ENCODE measurements at regions not wholly inside any gene's neighbourhood (a gene's known extent, or its start where the extent isn't known, plus 50 kb on each side); places are given as distances from the start of the nearest gene placed in this dataset.

DNA sequence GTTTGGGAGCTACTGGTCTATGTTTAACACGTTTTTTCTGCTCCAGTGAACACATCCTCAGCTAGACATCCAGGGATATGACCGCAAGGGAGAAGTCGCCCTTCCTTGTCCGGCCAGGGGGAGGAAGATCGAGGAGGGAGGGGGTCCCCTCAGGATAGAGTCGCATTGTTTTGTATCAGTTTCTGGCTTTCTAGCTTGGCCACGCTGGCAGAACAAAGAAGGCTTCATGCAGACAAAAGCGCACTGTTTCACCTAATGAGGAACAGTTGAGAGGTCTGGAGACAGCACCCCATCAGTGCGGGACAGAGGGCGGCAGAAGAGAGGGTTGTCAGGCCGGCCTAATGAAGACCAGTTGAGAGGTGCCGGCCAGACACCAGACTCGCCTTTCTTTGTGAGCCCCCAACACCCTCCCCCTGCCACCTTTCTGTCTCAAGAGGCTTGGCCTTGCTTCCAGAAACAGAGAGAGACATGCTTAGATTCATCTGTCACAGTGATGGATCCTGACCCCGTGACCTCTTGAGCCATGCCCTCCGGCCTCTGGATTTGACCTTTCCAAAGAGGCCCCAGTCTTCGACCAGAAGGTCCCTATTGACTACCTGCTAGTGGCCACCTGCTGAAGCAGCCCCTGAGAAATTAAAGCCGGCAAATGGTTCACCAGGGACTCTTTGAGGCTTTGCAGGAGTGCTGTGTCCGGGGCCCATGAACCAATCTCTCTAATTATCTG, 254.7 kb upstream of the TBX3 start:
- Mint-ChIP-seq H3K27ac (ENCODE audit: low read depth, unreplicated experiment) (no peak overlapping the region), H3K27me3 (ENCODE audit: insufficient read depth, unreplicated experiment) (no peaks in the 10 kb centered on the region), H3K36me3 (ENCODE audit: insufficient read depth, unreplicated experiment) (no peaks in the 10 kb centered on the region), H3K4me1 (ENCODE audit: insufficient read depth, unreplicated experiment) (peaks cover 27% of the 10 kb centered on the region), H3K9me3 (ENCODE audit: unreplicated experiment) (no peaks in the 10 kb centered on the region), H3K4me3 (ENCODE audit: unreplicated experiment) (no peak overlapping the region)
- no TSS peak for BruUV-seq (replicated peaks)
- CTCF ChIA-PET, result interaction anchor here (0.6 kb wide), 1 partner anchor 62 kb away, joined by 3 read pairs; no protein-coding TSS in a partner anchor
- TF ChIP-seq, protein P1, sequence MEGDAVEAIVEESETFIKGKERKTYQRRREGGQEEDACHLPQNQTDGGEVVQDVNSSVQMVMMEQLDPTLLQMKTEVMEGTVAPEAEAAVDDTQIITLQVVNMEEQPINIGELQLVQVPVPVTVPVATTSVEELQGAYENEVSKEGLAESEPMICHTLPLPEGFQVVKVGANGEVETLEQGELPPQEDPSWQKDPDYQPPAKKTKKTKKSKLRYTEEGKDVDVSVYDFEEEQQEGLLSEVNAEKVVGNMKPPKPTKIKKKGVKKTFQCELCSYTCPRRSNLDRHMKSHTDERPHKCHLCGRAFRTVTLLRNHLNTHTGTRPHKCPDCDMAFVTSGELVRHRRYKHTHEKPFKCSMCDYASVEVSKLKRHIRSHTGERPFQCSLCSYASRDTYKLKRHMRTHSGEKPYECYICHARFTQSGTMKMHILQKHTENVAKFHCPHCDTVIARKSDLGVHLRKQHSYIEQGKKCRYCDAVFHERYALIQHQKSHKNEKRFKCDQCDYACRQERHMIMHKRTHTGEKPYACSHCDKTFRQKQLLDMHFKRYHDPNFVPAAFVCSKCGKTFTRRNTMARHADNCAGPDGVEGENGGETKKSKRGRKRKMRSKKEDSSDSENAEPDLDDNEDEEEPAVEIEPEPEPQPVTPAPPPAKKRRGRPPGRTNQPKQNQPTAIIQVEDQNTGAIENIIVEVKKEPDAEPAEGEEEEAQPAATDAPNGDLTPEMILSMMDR (IDR thresholded peaks at IDR 0.05; ENCODE audit: unreplicated experiment), result no peak
- no peak for DNase-seq (ENCODE audit: unreplicated experiment)
- POLR2A ChIA-PET, result no interaction called here
- intact Hi-C loops (cut with micrococcal nuclease), result no loop called here

DNA sequence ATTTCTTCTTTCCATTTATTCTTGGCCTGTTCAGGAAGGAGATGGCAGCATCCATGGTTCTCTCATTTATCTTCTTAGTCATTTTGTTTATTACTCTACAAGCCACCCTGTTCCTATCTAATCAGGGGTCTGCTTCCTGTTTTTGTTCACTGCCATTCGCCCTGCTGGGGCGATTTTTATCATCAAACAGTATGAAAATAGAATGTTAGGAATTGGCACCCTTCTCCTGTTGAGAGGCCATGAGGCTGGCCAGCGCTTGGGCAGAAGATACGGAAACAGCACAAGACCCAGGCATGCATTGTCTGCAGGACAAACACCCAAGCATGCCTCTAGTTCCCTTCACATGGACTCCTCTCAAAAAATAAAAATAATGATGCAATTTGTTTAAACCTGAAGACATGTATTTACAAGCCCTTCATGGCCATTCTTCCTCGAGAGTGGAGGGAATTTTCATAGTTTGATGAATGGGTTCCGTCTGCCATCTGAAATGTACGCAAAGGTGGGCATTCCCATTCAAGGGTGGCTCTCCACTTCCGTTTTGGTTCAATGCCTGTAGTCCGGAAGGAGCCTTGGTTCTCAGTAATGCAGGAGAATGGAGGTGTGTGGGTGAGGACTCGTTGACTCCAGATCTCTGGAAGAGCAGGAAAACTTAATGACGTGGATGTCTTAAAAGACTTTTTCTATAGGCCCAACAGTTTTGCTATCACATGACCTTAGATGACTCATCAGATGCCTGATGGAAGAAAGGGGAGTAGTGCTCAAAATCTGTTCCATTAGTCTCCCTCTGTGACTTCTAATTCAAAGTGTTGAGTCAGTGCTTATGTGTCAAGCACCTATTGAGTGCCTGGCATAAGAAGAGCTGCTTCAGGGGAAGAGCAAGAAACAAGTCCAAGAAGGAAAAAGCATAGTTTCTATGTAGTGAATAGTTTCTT, 252.4 kb upstream of the TBX3 start:
- Mint-ChIP-seq H3K36me3 (ENCODE audit: insufficient read depth, unreplicated experiment) (no peaks in the 10 kb centered on the region), H3K27ac (ENCODE audit: low read depth, unreplicated experiment) (peak overlapping the region; percentile 84), H3K27me3 (ENCODE audit: insufficient read depth, unreplicated experiment) (no peaks in the 10 kb centered on the region), H3K4me1 (ENCODE audit: insufficient read depth, unreplicated experiment) (peaks cover 34% of the 10 kb centered on the region), H3K9me3 (ENCODE audit: unreplicated experiment) (peaks cover 1% of the 10 kb centered on the region), H3K4me3 (ENCODE audit: unreplicated experiment) (no peak overlapping the region)
- intact Hi-C loops (cut with micrococcal nuclease), result no loop called here
- POLR2A ChIA-PET, result interaction anchor here (0.6 kb wide), 3 partner anchors 153 to 1589 kb away, joined by 3 to 8 read pairs (median 3); no protein-coding TSS in a partner anchor
- peak; percentile 78 for DNase-seq (ENCODE audit: unreplicated experiment)
- no TSS peak for BruUV-seq (replicated peaks)
- TF ChIP-seq, protein P1 (IDR thresholded peaks at IDR 0.05; ENCODE audit: unreplicated experiment), result no peak
- CTCF ChIA-PET, result interaction anchor here (0.6 kb wide), 1 partner anchor 116 kb away, joined by 3 read pairs; no protein-coding TSS in a partner anchor

DNA sequence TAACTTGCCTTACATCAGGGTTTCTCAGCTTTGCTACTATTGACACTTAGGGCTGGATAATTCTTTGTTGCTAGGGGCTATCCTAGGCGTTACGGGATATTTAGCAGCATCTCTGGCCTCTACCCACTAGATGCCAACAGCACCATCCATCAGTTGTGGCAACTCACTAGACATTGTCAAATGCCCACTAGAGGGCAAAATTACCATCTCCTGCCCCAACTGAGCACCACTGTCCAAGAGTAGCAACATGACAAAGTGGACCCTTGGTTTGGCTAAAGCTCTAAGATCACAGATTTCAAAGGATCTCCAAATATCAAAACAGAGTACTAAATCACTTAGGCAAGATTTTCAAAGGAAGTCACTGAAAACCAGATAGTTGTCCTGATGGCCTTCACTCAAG, 251.7 kb upstream of the TBX3 start:
- Mint-ChIP-seq H3K4me3 (ENCODE audit: unreplicated experiment) (no peak overlapping the region), H3K4me1 (ENCODE audit: insufficient read depth, unreplicated experiment) (peaks cover 34% of the 10 kb centered on the region), H3K27ac (ENCODE audit: low read depth, unreplicated experiment) (no peak overlapping the region), H3K9me3 (ENCODE audit: unreplicated experiment) (peaks cover 8% of the 10 kb centered on the region), H3K36me3 (ENCODE audit: insufficient read depth, unreplicated experiment) (no peaks in the 10 kb centered on the region), H3K27me3 (ENCODE audit: insufficient read depth, unreplicated experiment) (no peaks in the 10 kb centered on the region)
- POLR2A ChIA-PET, result interaction anchor here (0.6 kb wide), 2 partner anchors 747 to 1590 kb away, joined by 3 to 8 read pairs; no protein-coding TSS in a partner anchor
- DNase-seq (ENCODE audit: unreplicated experiment), result peak; percentile 32
- intact Hi-C loops (cut with micrococcal nuclease), result no loop called here
- BruUV-seq (replicated peaks), result no TSS peak
- CTCF ChIA-PET, result interaction anchor here (0.6 to 1.3 kb wide), 3 partner anchors 9 to 116 kb away, joined by 3 to 5 read pairs (median 3); no protein-coding TSS in a partner anchor
- TF ChIP-seq, protein P1 (IDR thresholded peaks at IDR 0.05; ENCODE audit: unreplicated experiment), result peak; percentile 20
